Left renal cortex interstitium (tissue), 4 donors: ENCODE measurements at regions not wholly inside any gene's neighbourhood (a gene's known extent, or its start where the extent isn't known, plus 50 kb on each side); places are given as distances from the start of the nearest gene placed in this dataset.

Experiments
- DNase-seq, 4 donors: peaks; one replicate each; pipeline ENCODE4 v3.0.0-alpha.2; 2013; ENCODE audit warnings: low read depth in 4 of 4, low spot score in 2 of 4, missing footprints in 1 of 4

DNA sequence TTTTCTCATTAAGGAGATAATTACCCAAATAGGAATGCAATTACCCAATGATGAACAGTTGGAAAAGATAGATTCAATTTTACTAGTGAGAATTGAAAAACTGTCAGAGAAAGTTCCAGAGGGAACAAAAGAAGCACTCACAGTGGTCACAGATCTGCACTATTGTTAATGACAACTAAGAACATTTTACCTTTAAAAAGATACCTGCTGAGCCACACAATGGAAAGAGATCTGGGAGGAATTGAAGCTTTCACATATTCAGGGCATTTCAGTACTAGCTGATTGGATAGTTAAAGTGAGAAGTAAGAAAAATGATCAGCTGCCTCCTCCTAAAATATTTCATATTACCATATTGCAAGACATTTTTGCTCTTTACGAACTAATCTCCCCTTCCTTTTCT is 1822.2 kb downstream of the STIM2 start:
- no peak for DNase-seq

DNA sequence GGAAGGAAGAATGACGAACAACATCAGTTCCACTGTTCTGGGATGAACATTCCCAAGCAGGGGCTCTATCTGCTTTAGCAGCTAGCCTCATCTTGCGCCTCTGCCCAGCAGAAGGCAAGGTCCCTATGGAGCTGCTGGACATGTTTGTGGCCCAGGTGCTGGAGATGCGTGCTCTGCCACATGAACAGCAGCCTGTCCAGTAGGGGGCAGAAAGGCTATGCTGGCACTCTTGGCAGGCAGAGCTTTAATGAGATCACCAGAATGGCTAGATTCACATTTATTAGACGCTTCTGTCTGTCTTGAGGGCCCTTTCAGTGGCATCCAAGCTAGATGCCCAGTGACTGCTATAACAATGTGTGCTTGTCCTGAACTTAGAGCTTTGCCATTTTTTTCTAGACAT is 1826.0 kb downstream of the STIM2 start:
- no peak for DNase-seq

GRCh38 chr4:28690890-28691289 is 1830.2 kb downstream of the STIM2 start:
- DNase-seq: no peak

GRCh38 chr4:28702571-28702970 is 1841.9 kb downstream of the STIM2 start:
- DNase-seq: no peak

- no peak for DNase-seq
These were observed 1849.2 kb downstream of the STIM2 start for GRCh38 chr4:28709891-28710290.

DNA sequence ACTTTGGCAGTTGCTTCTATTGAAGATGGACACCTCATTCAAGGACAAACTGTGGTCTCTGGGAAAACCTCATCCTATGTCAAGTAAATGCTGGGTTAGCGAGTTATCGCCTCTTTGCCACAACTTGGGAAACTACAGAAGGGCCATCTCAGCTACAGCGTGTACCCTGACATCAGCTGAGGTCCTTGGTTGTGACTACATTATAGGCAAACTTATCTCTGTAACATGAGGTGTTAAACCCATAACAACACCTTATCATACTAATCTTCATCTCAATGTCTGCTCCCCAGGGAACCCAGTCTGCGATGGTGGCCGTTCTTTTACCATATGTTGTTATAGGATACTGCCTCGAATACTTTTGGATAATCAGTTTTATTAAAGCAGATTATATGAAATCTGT is 1862.7 kb downstream of the STIM2 start:
- DNase-seq: no peak

DNA sequence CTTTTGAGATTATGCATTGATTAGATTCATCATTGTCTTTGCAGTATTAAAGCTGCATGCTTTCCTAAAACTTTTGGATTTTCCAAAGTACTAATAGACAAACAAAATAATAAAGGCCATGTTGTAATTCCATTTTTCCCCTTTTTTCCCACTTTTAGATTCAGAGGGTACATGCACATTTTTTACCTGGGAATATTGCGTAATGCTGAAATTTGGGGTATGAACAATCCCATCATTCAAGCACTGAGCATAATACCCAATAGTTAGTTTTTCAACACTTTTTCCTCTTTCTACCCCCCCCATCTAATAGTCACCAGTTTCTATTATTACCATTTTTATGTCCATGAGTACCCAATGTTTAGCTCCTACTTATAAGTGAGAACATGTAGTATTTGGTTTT is 1863.6 kb downstream of the STIM2 start:
- no peak for DNase-seq

DNA sequence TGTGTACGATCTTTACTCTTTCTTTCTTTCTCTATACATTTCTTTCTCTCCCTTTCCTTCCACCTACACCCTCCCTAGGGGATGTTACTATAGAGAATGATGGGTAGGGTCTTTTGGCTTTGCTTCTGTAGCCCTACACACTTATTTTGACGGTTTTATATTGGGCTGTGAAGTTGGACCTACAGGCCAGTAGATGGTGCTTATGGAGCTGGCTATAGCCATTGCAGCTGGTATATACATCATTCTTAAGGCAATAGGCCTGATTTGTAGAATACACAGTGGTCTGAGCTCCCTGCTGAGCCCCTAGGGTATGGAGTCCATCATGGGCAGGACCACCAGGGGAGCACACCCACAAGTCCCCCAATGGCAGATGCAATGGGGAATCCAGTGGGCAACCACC is 1869.7 kb downstream of the STIM2 start:
- DNase-seq: no peak

GRCh38 chr4:28744066-28744465 is 1883.4 kb downstream of the STIM2 start:
- no peak for DNase-seq

DNA sequence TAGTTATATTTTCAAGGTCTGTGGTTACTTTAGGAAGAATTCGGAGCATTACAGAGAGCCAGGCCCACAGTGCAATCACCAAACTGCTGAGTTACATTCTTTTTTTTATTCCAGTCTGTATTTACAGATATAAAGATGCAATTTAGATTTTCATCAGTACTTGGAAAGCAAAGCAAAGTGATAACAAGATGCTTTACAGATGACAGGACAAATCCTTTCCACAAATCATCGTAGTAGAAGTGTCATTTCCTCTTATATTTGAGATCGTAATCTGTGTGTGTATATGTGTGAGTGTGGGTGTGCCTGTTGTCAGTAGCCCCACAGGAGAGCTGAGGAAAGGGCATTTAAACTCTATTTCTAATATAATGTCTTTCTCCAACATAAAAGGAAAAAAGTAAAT is 1893.7 kb downstream of the STIM2 start:
- no peak for DNase-seq

- DNase-seq: no peak
These were observed 1894.4 kb downstream of the STIM2 start for GRCh38 chr4:28755081-28755480.

DNA sequence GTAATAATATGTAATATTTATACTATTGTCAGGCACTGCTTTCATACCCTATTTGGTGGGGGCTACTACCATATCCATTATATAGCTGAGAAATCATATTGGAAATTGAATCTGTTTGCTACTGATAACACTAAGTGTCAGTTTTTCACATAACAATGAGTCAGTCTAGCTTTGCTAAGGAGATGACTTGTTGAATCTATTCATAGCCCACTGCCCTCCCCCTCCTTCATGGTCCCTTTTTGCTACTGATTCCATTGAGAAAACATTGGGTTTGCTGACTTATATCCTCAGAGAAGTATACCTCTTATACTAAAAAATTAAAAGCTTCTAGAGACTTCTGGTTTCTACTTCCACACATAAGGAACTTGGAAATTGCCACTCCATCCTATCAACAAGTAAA is 1898.4 kb downstream of the STIM2 start:
- DNase-seq: no peak

DNA sequence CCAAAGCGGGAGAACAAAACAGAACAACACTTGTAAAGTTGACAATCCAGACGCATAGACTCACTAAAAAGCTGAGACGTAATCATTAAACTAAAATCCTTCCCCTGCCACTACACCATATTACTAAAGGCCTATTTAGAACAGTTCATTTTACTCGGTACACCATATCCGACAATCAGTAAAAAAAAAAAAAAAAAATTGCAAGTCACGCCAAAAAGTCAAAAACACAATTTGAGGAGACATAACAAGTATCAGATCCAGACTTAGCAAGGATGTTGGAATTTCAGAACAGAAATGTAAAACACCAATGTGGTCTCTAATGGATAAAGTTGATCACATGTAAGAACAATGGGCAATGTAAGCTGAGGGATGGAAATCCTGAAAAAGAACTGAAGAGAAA is 1899.4 kb downstream of the STIM2 start:
- no peak for DNase-seq

DNA sequence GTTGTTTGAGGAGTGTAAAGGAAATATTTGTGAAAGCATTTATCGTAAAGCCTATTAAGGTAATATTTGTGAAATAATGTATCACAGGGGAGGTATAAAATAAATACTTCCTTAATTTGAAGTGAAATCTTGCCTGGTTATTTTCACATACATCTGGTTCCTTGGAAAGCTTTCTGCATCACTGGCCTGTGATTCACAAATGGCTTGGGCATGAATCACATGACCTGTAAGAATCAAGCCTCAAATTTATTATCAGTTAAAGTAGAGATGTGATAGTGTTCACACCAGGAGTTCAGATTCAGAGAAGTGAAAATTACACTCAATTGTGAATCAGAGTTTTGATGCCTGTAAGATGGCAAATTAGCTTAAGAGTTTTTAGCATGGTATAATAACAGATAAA is 1911.4 kb downstream of the STIM2 start:
- DNase-seq: no peak

- no peak for DNase-seq
These were observed 1912.1 kb downstream of the STIM2 start for GRCh38 chr4:28772788-28773187.

DNA sequence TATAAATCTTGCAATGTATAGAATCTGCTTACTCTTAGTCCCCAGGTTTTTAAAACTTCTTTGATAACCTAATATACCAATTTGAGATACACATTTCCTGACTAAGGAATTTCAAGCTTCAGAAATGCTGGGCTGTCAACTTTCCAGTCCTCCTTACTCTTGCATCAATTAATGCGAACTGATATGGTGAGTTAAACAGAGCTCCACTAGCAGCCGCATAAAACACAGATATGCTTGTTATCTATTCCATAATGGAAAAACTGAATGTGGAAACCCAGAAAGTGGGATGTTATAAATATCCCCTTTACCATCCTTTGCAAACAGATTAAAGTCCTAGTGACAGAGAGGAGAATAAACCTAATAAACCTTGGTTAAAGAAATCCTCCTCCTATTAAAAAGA is 1913.7 kb downstream of the STIM2 start:
- DNase-seq: no peak

DNA sequence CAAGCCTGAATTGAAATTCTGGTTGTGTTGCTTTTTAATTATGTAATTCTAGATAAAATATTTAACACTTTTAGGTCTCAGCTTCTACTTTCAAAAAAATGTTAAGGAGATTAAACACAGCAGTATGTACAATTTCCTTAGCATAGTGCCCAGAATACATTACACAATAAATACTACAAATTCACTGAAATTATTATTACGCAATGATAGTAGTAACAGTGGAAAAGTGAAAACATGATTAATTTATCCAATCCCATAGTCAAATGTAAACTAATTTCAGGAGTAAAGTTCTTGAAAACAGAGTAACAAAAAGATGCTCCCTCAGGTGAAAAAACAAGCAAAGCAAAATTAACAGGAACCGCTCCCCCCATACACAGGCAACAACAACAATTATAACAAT is 1915.4 kb downstream of the STIM2 start:
- no peak for DNase-seq

- no peak for DNase-seq
These were observed 1923.5 kb downstream of the STIM2 start for GRCh38 chr4:28784188-28784587.

GRCh38 chr4:28787947-28788346 is 1927.3 kb downstream of the STIM2 start:
- no peak for DNase-seq

GRCh38 chr4:28788929-28789490 is 1928.4 kb downstream of the STIM2 start:
- no peak for DNase-seq

DNA sequence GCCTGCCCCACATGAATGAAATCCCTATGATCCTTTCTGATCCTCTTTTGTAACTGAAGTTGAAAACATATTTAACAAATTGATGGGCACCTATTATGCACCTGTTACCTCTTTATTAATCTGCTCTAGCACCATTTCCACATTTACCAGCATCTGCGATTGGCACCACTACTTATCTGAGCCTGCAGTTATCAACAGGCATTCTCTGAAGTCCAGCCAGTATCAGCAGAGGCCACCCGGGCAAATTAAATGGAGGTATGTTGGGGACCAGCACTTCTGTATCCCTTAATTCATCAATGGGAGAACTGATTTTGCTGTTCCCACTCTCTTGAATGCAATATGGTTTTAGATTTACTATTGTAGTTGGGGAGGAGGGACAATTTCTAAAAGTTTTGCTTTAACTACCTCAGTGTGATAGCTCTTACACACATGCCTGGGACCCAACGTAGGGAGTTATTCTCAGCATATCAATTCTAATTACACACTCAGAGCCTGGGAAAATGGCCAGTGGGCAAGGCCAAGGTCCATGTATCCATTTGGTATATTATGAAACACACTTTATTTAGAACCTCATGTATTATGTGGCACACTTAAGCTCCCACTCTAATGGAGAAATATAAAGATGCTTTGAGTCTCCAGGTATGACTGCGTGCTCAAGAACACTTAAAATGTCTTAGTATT is 1927.1 kb upstream of the PCDH7 start:
- DNase-seq: no peak

GRCh38 chr4:28799696-28800095 is 1920.5 kb upstream of the PCDH7 start:
- DNase-seq: no peak

GRCh38 chr4:28811025-28811424 is 1909.1 kb upstream of the PCDH7 start:
- no peak for DNase-seq
